Adrenal gland (tissue), 9 donors: ENCODE measurements at regions not wholly inside any gene's neighbourhood (a gene's known extent, or its start where the extent isn't known, plus 50 kb on each side); places are given as distances from the start of the nearest gene placed in this dataset.

ENCODE experiments used
- DNase-seq, 7 donors: peaks; one replicate each; pipeline ENCODE4 v3.0.0-alpha.2; 2019 to 2020
- H3K27ac ChIP-seq, 5 donors: fragments of 200-600 bp; sonication (generic) in 4 of 5; 1 replicate in 3 of 5; 2 replicates in 2 of 5; pipeline versions ENCODE4 v1.5.1 to v1.8.0; 2016 to 2020; ENCODE audit warnings: mild to moderate bottlenecking in 1 of 5
- H3K27me3 ChIP-seq: fragments of 200-600 bp; 2 replicates; pipeline ENCODE4 v1.8.0; 2021
- H3K36me3 ChIP-seq, 2 donors: fragments of 200-600 bp; replicated peaks in 1 of 2; 1 replicate in 1 of 2; 2 replicates in 1 of 2; pipeline versions ENCODE4 v1.5.1 to v1.8.0; 2018 to 2022
- H3K4me1 ChIP-seq, 2 donors: fragments of 200-600 bp; replicated peaks in 1 of 2; 1 replicate in 1 of 2; 2 replicates in 1 of 2; pipeline versions ENCODE4 v1.5.1 to v1.8.0; 2018 to 2021
- H3K4me3 ChIP-seq, 4 donors: fragments of 200-600 bp; sonication (generic) in 3 of 4; one replicate each; pipeline ENCODE4 v1.5.1; 2016 to 2018
- H3K9me3 ChIP-seq, 3 donors: fragments of 200-600 bp; sonication (generic) in 1 of 3; replicated peaks in 1 of 3; 1 replicate in 2 of 3; 2 replicates in 1 of 3; pipeline versions ENCODE4 v1.5.1 to v1.8.0; 2016 to 2021
- POLR2A ChIP-seq, 2 donors: fragments of 450-650 bp; IDR thresholded peaks; one replicate each; pipeline ENCODE4 v1.6.1; 2017; ENCODE audit warnings: antibody characterized with exemption in 2 of 2, mild to moderate bottlenecking in 2 of 2, moderate library complexity in 1 of 2
- WGBS, 4 donors: extraction: QIAGEN DNeasy Blood & Tissue Kit in 2 of 4; methylation state at CpG; one replicate each; pipeline versions ENCODE4 v1.1.5 to v1.1.7; 2013 to 2017; 5-methylcytosine and 5-hydroxymethylcytosine counted together
- intact Hi-C, 2 donors: fragments of 100-400 bp; cut with DNase I; formaldehyde crosslinking; loops; one replicate each; pipeline versions ENCODE4 v1.14.1 to v1.15.0; 2022 to 2023
- TF ChIP-seq, protein P1 (sequence below), 6 experiments: fragments of 450-650 bp in 4 of 6; fragments of 200-600 bp in 2 of 6; sonication (generic) in 1 of 6; IDR thresholded peaks; 1 replicate in 5 of 6; 2 replicates in 1 of 6; pipeline versions ENCODE4 v1.5.1 to v1.8.0; 2016 to 2021; ENCODE audit warnings: antibody characterized with exemption in 6 of 6, mild to moderate bottlenecking in 2 of 6, moderate library complexity in 1 of 6
- donor health status: healthy with polysubstance abuse.
- donor health status: Bipolar disorder and iron deficiency.
- donor health status: DM: yes; HTN: yes; CAD: no.
- donor health status: DM: no; HTN: no; CAD: no.
- donor health status: DM: no; HTN: no; CAD: no.

- no peaks in the 10 kb centered on the region for H3K4me1 ChIP-seq
- H3K9me3 ChIP-seq, result no peaks in the 10 kb centered on the region
- intact Hi-C loops, result no loop called here
- H3K27me3 ChIP-seq, result no peaks in the 10 kb centered on the region
- no peak overlapping the region for H3K4me3 ChIP-seq
- WGBS, 4 donors, result 70 to 74% (median 73%) methylated on average over 9 of the region's 9 CpGs
- TF ChIP-seq POLR2A (IDR thresholded peaks at IDR 0.05), result no peak
- TF ChIP-seq, protein P1, sequence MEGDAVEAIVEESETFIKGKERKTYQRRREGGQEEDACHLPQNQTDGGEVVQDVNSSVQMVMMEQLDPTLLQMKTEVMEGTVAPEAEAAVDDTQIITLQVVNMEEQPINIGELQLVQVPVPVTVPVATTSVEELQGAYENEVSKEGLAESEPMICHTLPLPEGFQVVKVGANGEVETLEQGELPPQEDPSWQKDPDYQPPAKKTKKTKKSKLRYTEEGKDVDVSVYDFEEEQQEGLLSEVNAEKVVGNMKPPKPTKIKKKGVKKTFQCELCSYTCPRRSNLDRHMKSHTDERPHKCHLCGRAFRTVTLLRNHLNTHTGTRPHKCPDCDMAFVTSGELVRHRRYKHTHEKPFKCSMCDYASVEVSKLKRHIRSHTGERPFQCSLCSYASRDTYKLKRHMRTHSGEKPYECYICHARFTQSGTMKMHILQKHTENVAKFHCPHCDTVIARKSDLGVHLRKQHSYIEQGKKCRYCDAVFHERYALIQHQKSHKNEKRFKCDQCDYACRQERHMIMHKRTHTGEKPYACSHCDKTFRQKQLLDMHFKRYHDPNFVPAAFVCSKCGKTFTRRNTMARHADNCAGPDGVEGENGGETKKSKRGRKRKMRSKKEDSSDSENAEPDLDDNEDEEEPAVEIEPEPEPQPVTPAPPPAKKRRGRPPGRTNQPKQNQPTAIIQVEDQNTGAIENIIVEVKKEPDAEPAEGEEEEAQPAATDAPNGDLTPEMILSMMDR (IDR thresholded peaks at IDR 0.05), result no peak
- H3K27ac ChIP-seq, result no peak overlapping the region
- no peaks in the 10 kb centered on the region for H3K36me3 ChIP-seq
- DNase-seq, result no peak
Observed at GRCh38 chr20:60966031-60966430, 286.0 kb upstream of the CDH4 start.

GRCh38 chr20:60966766-60967165, 285.3 kb upstream of the CDH4 start:
- Histone ChIP-seq H3K27me3 (no peaks in the 10 kb centered on the region), H3K4me1 (no peaks in the 10 kb centered on the region), H3K9me3 (no peaks in the 10 kb centered on the region), H3K27ac (no peak overlapping the region), H3K4me3 (no peak overlapping the region), H3K36me3 (no peaks in the 10 kb centered on the region)
- DNase-seq, result no peak
- intact Hi-C loops, result no loop called here
- TF ChIP-seq, protein P1 (IDR thresholded peaks at IDR 0.05), result no peak
- TF ChIP-seq POLR2A (IDR thresholded peaks at IDR 0.05), result no peak
- 77 to 88% (median 81%) methylated on average over 19 of the region's 19 CpGs for WGBS, 4 donors

DNA sequence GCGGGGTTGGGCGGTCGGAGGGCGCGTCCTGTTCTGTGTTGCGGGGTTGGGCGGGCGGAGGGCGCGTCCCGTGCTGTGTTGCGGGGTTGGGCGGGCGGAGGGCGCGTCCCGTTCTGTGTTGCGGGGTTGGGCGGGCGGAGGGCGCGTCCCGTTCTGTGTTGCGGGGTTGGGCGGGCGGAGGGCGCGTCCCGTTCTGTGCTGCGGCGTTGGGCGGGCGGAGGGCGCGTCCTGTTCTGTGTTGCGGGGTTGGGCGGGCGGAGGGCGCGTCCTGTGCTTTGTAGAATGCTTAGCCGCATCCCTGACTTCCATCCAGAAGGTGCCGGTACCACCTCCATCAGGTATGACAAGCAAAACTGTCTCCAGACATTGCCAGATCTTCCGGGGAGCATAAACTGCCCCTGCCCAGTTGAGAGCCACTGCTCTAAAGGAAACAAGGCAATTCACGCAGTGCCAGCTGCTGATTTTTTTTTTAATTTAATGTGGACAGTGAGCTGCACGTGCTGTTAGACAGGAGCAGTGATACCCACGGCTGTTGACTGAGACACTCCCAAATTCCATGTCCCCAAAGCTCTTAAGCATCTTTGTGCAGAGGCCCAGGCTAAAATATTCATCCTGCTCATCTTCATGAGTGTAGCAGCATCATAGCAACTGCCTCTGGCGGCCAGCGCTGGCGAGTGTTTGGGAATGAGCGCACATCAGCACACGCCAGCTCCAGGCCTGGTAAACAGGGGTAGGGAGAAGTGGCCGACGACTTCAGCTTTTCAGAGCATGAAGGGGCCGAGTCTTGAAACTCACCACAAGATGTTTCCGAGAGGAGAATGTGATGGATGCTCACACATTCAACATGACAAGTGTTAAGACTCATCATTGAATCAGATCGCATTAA, 284.4 kb upstream of the CDH4 start:
- Histone ChIP-seq H3K9me3 (no peaks in the 10 kb centered on the region), H3K4me3 (no peak overlapping the region), H3K27me3 (no peaks in the 10 kb centered on the region), H3K4me1 (no peaks in the 10 kb centered on the region), H3K36me3 (no peaks in the 10 kb centered on the region), H3K27ac (no peak overlapping the region)
- intact Hi-C loops, result no loop called here
- TF ChIP-seq POLR2A (IDR thresholded peaks at IDR 0.05), result no peak
- TF ChIP-seq, protein P1 (IDR thresholded peaks at IDR 0.05), result no peak
- 33 to 87% (median 73%) methylated on average over 23 to 56 of the region's 56 CpGs for WGBS, 4 donors
- no peak for DNase-seq

- no peak overlapping the region for H3K4me3 ChIP-seq
- no peaks in the 10 kb centered on the region for H3K36me3 ChIP-seq
- intact Hi-C loops, result no loop called here
- H3K9me3 ChIP-seq, result no peaks in the 10 kb centered on the region
- no peak for DNase-seq
- 70 to 79% (median 77%) methylated on average over 7 of the region's 7 CpGs for WGBS, 4 donors
- no peaks in the 10 kb centered on the region for H3K27me3 ChIP-seq
- H3K4me1 ChIP-seq, result no peaks in the 10 kb centered on the region
- no peak overlapping the region for H3K27ac ChIP-seq
- TF ChIP-seq, protein P1 (IDR thresholded peaks at IDR 0.05), result no peak
- TF ChIP-seq POLR2A (IDR thresholded peaks at IDR 0.05), result no peak
Observed at GRCh38 chr20:60968853-60969720, 283.0 kb upstream of the CDH4 start.
